MCF 10A (cell line): ENCODE measurements at regions not wholly inside any gene's neighbourhood (a gene's known extent, or its start where the extent isn't known, plus 50 kb on each side); places are given as distances from the start of the nearest gene placed in this dataset.

Experiments used
- BruUV-seq: library from RNA; stranded (reverse); fragments of 400-500 nt; replicated peaks from 2 replicates; lab custom pipeline; 2021; lab: Mats Ljungman, UMichigan
- CTCF ChIA-PET: fragments of 300-600 bp; sonication (Branson Sonifier 250); formaldehyde crosslinking; extraction: SDS; loops from one replicate; lab custom pipeline; 2021; ENCODE audit warnings: antibody characterized with exemption, inconsistent platforms; lab: Yijun Ruan, JAX
- POLR2A ChIA-PET: fragments of 300-600, 350-650 bp; sonication (Branson Sonifier 250); formaldehyde crosslinking; extraction: SDS; loops from one replicate; lab custom pipeline; 2020; ENCODE audit warnings: antibody characterized with exemption, inconsistent platforms; lab: Yijun Ruan, JAX
- DNase-seq: peaks from one replicate; pipeline ENCODE4 v3.0.0-alpha.2; 2018; ENCODE audit not compliant: unreplicated experiment
- H3K27ac Mint-ChIP-seq: one replicate; pipeline ENCODE4 v1.8.0; 2022; ENCODE audit warnings: mild to moderate bottlenecking, low read depth, mixed read lengths; ENCODE audit not compliant: unreplicated experiment
- H3K27me3 Mint-ChIP-seq: one replicate; pipeline ENCODE4 v1.8.0; 2022; ENCODE audit warnings: mixed read lengths; ENCODE audit not compliant: insufficient read depth, unreplicated experiment
- H3K36me3 Mint-ChIP-seq: one replicate; pipeline ENCODE4 v1.8.0; 2022; ENCODE audit warnings: mild to moderate bottlenecking, moderate library complexity, mixed read lengths; ENCODE audit not compliant: insufficient read depth, unreplicated experiment
- H3K4me1 Mint-ChIP-seq: one replicate; pipeline ENCODE4 v1.8.0; 2022; ENCODE audit warnings: mixed read lengths; ENCODE audit not compliant: insufficient read depth, unreplicated experiment
- H3K4me3 Mint-ChIP-seq: one replicate; pipeline ENCODE4 v1.8.0; 2022; ENCODE audit warnings: mild to moderate bottlenecking, moderate library complexity, mixed read lengths; ENCODE audit not compliant: unreplicated experiment
- H3K9me3 Mint-ChIP-seq: one replicate; pipeline ENCODE4 v1.8.0; 2022; ENCODE audit warnings: mixed read lengths; ENCODE audit not compliant: unreplicated experiment
- intact Hi-C: fragments of 100-400 bp; cut with micrococcal nuclease; formaldehyde crosslinking; loops from 2 replicates; pipeline ENCODE4 v1.14.1; 2022
- TF ChIP-seq, protein P1 (sequence below): fragments of 200-600 bp; IDR thresholded peaks from one replicate; pipeline ENCODE4 v1.8.0; 2022; ENCODE audit warnings: antibody characterized with exemption, mild to moderate bottlenecking; ENCODE audit not compliant: unreplicated experiment

- Mint-ChIP-seq H3K36me3 (no peaks in the 10 kb centered on the region), H3K27me3 (no peaks in the 10 kb centered on the region), H3K9me3 (no peaks in the 10 kb centered on the region), H3K4me1 (peaks cover 18% of the 10 kb centered on the region), H3K4me3 (no peak overlapping the region), H3K27ac (peak overlapping the region; percentile 49)
- peak; percentile 3 for DNase-seq
- ChIA-PET POLR2A (interaction anchor here (0.9 kb wide), 1 partner anchor 69 kb away, joined by 3 read pairs; no protein-coding TSS in a partner anchor), CTCF (interaction anchor here (0.5 kb wide), 1 partner anchor 8 kb away, joined by 3 read pairs; no protein-coding TSS in a partner anchor)
- TF ChIP-seq, protein P1, sequence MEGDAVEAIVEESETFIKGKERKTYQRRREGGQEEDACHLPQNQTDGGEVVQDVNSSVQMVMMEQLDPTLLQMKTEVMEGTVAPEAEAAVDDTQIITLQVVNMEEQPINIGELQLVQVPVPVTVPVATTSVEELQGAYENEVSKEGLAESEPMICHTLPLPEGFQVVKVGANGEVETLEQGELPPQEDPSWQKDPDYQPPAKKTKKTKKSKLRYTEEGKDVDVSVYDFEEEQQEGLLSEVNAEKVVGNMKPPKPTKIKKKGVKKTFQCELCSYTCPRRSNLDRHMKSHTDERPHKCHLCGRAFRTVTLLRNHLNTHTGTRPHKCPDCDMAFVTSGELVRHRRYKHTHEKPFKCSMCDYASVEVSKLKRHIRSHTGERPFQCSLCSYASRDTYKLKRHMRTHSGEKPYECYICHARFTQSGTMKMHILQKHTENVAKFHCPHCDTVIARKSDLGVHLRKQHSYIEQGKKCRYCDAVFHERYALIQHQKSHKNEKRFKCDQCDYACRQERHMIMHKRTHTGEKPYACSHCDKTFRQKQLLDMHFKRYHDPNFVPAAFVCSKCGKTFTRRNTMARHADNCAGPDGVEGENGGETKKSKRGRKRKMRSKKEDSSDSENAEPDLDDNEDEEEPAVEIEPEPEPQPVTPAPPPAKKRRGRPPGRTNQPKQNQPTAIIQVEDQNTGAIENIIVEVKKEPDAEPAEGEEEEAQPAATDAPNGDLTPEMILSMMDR, result no peak
- BruUV-seq, result no TSS peak
- intact Hi-C loops, result no loop called here
Observed at GRCh38 chr13:40024204-40024966, 368.9 kb downstream of the COG6 start.

- intact Hi-C loops, result no loop called here
- BruUV-seq, result no TSS peak
- DNase-seq, result no peak
- Mint-ChIP-seq H3K27me3 (no peaks in the 10 kb centered on the region), H3K4me1 (peaks cover 18% of the 10 kb centered on the region), H3K36me3 (no peaks in the 10 kb centered on the region), H3K27ac (peak overlapping the region; percentile 49), H3K9me3 (no peaks in the 10 kb centered on the region), H3K4me3 (no peak overlapping the region)
- ChIA-PET CTCF (interaction anchor here (0.5 to 0.7 kb wide), 4 partner anchors 9 to 224 kb away, joined by 3 read pairs; no protein-coding TSS in a partner anchor), POLR2A (interaction anchor here (0.9 to 1.0 kb wide), 2 partner anchors 11 to 68 kb away, joined by 3 read pairs; no protein-coding TSS in a partner anchor)
- TF ChIP-seq, protein P1, result no peak
Observed at GRCh38 chr13:40024967-40025714, 369.7 kb downstream of the COG6 start.

- ChIA-PET POLR2A (interaction anchor here (1.0 to 1.2 kb wide), 2 partner anchors 12 to 16 kb away, joined by 3 to 4 read pairs; no protein-coding TSS in a partner anchor), CTCF (no interaction called here)
- intact Hi-C loops, result no loop called here
- DNase-seq, result peak; percentile 27
- H3K27ac Mint-ChIP-seq, result no peak overlapping the region
- BruUV-seq, result no TSS peak
- H3K27me3 Mint-ChIP-seq, result no peaks in the 10 kb centered on the region
- no peaks in the 10 kb centered on the region for H3K36me3 Mint-ChIP-seq
- peaks cover 23% of the 10 kb centered on the region for H3K4me1 Mint-ChIP-seq
- no peak overlapping the region for H3K4me3 Mint-ChIP-seq
- TF ChIP-seq, protein P1, result no peak
- H3K9me3 Mint-ChIP-seq, result no peaks in the 10 kb centered on the region
Observed at GRCh38 chr13:40026174-40026585, 370.7 kb downstream of the COG6 start.

DNA sequence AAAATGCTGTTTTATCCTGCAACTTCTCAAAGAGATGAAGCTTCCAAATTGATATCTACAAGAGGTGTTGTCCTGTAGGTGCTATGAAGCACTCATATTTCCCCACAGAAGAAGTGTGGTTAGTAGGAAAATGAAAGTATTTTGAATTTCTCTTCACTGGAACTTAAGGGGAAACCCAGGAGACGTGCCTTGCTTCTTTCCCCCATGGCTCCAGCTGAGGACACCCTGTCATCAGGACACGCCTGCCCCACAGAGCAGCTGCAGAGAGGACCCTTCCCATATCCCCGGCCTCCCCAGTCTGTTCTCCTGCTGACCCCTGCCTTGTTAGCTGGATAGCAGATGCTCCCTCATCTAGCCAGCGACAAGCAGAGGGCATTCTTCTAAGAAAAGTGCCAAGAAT is 371.3 kb downstream of the COG6 start:
- H3K36me3 Mint-ChIP-seq, result no peaks in the 10 kb centered on the region
- BruUV-seq, result no TSS peak
- H3K4me1 Mint-ChIP-seq, result peaks cover 25% of the 10 kb centered on the region
- CTCF ChIA-PET, result no interaction called here
- POLR2A ChIA-PET, result interaction anchor here (0.6 to 1.2 kb wide), 3 partner anchors 9 to 24 kb away, joined by 4 read pairs; no protein-coding TSS in a partner anchor
- no peak for DNase-seq
- TF ChIP-seq, protein P1, result no peak
- no peak overlapping the region for H3K4me3 Mint-ChIP-seq
- no peaks in the 10 kb centered on the region for H3K27me3 Mint-ChIP-seq
- intact Hi-C loops, result no loop called here
- H3K27ac Mint-ChIP-seq, result no peak overlapping the region
- no peaks in the 10 kb centered on the region for H3K9me3 Mint-ChIP-seq
